Stimulated activated CD4-positive, alpha-beta T cell treated with anti-CD3 and anti-CD28 coated beads, Interleukin-1b, Interleukin-23, amount 100 ng/mL, for 24 hours (primary cell): ENCODE measurements at regions not wholly inside any gene's neighbourhood (a gene's known extent, or its start where the extent isn't known, plus 50 kb on each side); places are given as distances from the start of the nearest gene placed in this dataset.

Experiments used
- DNase-seq, 4 experiments: peaks; one replicate each; pipeline ENCODE4 v3.0.0-alpha.2; 2020; ENCODE audit warnings: low read depth in 4 of 4, low spot score in 1 of 4

- no peak for DNase-seq
Observed at GRCh38 chr22:47740109-47740805, 977.8 kb downstream of the TBC1D22A start.

DNA sequence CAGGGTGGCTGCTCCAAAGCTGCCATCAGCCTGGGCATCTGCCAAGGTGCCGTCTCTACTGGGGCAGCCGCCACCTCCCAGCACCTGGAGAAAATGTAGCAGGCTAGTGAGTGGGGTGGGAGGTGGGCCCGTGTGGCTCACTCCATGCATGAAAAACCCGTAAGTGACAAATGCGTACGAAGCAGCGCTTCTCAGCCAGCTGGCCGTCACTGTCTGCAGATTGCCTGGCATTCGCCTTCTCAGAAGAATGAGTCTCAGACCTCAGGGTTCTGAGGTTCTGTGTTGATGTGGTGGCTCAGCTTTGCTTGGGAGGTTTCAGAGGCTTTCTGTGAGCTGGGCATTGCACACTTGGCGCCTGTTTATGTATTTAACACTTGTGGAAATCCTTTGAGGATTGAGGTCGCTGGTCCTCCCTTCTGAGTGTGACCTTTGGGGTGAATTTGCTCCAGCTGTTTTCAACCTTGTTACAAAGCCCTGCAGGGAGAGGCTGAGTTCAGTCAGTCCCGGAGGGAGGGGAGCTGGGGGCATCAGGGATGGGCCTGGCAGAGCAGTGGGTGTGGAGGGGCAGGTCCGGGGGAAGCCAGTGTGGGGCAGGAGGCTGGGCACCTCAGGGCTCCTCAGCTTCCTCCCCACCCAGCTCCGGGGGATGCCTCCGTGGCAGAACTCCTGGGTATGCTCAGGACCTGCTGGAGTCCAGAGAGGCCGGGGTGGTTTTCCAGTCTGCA lies 977.0 kb downstream of the TBC1D22A start:
- DNase-seq, result no peak

DNA sequence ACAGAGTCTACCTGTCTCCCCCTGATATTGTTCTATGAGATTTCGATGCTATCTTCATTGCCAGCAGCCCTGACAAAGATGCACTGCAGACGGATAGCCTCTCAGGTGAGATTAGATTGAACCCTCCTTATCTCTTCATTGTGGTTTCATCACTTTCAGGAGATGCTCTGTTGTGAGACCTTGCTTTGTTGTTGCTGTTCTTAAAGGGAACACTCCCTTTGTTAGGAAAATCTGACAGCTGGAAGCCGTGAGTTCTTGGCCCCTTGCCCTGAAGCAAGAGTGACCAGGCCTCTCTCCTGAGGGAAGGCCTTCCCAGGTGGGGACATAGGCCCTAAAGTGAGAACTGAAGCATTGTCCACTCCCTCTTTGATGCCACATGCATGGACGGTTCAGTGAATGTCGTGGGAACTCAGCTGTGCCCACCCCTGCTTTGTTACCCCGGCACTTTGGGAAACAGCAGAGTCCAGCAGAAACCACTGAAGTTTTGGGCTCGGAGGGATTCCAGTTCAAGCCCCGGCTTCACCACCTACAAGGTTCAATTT lies 976.1 kb downstream of the TBC1D22A start:
- DNase-seq, result no peak

GRCh38 chr22:47736186-47737034 lies 974.0 kb downstream of the TBC1D22A start:
- no peak for DNase-seq

GRCh38 chr22:47734511-47734910 lies 972.1 kb downstream of the TBC1D22A start:
- no peak for DNase-seq

GRCh38 chr22:47727641-47728040 lies 965.2 kb downstream of the TBC1D22A start:
- no peak for DNase-seq

DNA sequence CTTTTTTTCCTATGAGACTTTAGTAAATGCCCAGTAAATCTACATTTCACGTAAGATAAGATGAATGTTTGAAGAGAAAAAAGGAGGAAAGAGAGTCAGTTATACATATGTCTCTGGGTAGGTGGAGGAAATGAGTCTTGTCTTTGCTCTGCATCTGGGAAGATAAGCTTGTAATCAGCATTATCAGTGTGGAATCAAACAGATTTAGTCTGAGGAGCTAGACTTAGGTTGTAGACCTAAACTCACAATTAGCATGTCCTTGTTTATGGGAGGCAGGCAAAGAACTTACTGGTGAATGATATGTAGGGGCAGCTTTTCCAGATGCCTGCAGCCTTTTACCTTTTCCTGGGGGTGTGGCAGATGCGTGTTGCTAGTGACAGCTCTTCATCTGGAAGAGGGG lies 962.3 kb downstream of the TBC1D22A start:
- DNase-seq, result no peak

DNA sequence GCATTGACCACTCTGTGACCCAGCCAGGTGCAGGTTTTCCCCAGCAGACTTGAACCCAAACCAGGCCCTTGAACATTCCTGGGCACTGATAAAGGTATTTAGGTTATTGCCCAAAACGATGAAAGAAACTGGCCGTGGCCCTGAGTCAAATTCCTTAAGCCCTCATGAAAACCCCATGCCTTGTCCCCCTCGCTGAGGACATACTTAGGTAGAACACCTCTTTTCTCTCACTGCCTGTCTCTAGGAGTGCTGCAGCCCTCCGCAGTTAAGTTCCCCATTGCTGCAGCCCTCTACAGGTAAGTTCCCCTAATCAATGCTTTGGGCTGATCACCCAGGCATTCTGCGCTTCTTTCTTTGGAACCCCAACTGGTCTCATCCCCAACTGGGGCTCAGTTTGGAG lies 961.6 kb downstream of the TBC1D22A start:
- no peak for DNase-seq

- no peak for DNase-seq
Observed at GRCh38 chr22:47718337-47718736, 955.9 kb downstream of the TBC1D22A start.

DNA sequence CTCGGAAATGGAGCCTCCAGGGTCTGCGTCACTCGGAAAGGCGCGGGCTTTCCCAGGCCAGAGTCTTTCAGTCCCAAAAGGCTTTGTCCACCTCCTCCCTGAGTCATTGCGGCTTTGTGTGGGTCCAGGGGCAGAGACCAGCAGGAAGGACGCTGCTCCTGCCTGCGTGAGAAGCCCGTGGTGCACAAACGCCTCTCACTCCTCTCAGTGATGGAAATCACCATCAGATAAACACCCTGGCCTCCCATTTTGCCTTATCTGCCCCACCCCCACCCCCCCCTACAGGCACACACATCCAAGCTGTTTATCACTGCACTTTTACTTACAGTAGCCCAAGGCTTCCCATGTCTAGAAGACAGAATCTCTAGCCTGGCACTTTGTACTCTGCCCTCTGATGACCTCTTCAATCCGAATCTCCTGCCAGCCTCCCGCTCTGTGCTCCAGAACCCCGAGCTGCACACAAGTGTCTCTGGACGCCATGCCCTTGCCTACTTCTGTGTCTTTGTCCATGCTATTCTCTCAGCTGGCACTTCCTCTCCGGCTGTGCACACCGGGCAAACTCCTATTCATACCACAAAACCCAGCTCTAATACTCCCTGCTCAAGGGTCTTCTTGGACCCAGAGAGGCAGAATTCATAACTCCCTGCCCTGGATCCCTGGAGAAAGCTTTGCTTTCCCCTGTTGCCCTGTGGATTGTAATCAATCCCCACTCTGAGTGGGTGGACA lies 954.6 kb downstream of the TBC1D22A start:
- no peak for DNase-seq

GRCh38 chr22:47715866-47716578 lies 953.6 kb downstream of the TBC1D22A start:
- DNase-seq, result no peak

- no peak for DNase-seq
Observed at GRCh38 chr22:47713941-47714340, 951.5 kb downstream of the TBC1D22A start.

DNA sequence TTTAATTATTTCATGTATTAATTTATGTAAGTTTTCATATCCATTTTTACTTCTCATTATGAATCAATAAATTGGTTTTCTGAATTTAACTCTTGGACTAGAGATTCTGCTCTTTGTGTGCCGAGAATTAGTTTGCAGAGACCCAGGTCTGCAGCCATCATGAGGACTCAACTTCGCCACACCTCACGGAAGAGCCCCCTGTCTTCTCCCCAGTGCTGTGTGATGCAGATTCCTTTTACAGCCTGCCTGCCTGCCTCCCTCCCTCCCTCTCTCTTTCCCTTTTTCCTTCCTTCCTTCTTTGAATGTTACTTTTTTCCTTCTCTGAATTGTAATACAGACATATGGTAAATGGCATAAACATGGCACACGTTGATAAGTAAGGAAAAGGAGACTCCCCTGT lies 947.7 kb downstream of the TBC1D22A start:
- DNase-seq, result no peak

- DNase-seq, result no peak
Observed at GRCh38 chr22:47705350-47705749, 942.9 kb downstream of the TBC1D22A start.

DNA sequence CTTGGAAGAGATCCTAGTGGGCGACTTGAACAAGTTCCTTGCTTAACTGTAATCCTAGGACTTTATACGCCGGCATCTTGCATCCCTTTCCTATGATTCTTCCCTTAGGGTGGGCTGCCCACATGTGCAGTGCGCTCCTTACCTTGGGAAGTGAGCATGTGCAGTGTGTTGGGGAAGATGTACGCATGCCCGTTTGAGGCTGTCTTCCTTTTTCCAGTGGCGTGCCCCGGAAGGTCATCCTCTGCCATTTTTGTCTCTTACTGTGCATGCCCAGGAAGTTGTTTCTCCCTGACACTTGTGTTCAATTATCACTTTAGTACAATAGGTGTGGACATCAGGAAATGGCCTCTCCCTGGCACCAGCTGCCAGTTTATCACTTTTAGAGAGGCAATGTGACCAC lies 936.5 kb downstream of the TBC1D22A start:
- DNase-seq, result no peak

- no peak for DNase-seq
Observed at GRCh38 chr22:47697861-47698260, 935.4 kb downstream of the TBC1D22A start.

- no peak for DNase-seq
Observed at GRCh38 chr22:47696776-47697175, 934.3 kb downstream of the TBC1D22A start.

- DNase-seq, result no peak
Observed at GRCh38 chr22:47695176-47695575, 932.7 kb downstream of the TBC1D22A start.

- no peak for DNase-seq
Observed at GRCh38 chr22:47694536-47695130, 932.2 kb downstream of the TBC1D22A start.

DNA sequence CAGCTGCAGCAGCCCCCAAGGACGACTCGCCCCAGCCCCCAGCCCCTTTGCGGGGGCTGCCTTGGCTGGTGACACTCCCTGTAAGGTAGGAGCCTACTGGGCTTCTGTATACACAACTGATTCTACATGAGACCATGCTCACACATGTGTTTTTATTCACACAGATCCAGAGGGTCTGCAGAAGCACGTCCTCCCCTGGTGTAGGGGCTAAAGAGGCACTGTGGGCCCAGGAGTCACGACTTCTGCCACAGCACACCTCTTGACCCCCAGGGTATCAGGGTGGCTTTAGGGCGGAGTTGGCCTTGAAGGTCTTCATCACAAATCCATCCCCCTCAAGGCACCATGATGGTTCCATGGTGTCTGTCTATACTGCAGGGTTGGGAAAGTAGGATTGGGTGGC lies 931.2 kb downstream of the TBC1D22A start:
- DNase-seq, result no peak
